ENCODE measurements at regions not wholly inside any gene's neighbourhood (a gene's known extent, or its start where the extent isn't known, plus 50 kb on each side); places are given as distances from the start of the nearest gene placed in this dataset.

- Histone ChIP-seq H3K27ac (replicated peaks) (no peak overlapping the region), H3K27me3 (ENCODE audit: insufficient read depth, poor library complexity, severe bottlenecking) (no peaks in the 10 kb centered on the region), H3K4me3 (replicated peaks; ENCODE audit: insufficient read depth, low read length) (no peak overlapping the region)
- TF ChIP-seq SPI1 (IDR thresholded peaks at IDR 0.05; ENCODE audit: borderline replicate concordance, low read depth), result no peak
- TF ChIP-seq GABPA (IDR thresholded peaks at IDR 0.05; ENCODE audit: low read depth), result no peak
- TF ChIP-seq REST (IDR thresholded peaks at IDR 0.05; ENCODE audit: insufficient replicate concordance, low read depth), result no peak
- TF ChIP-seq, protein P1, sequence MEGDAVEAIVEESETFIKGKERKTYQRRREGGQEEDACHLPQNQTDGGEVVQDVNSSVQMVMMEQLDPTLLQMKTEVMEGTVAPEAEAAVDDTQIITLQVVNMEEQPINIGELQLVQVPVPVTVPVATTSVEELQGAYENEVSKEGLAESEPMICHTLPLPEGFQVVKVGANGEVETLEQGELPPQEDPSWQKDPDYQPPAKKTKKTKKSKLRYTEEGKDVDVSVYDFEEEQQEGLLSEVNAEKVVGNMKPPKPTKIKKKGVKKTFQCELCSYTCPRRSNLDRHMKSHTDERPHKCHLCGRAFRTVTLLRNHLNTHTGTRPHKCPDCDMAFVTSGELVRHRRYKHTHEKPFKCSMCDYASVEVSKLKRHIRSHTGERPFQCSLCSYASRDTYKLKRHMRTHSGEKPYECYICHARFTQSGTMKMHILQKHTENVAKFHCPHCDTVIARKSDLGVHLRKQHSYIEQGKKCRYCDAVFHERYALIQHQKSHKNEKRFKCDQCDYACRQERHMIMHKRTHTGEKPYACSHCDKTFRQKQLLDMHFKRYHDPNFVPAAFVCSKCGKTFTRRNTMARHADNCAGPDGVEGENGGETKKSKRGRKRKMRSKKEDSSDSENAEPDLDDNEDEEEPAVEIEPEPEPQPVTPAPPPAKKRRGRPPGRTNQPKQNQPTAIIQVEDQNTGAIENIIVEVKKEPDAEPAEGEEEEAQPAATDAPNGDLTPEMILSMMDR (IDR thresholded peaks at IDR 0.05; ENCODE audit: insufficient read depth, low read length), result no peak
- TF ChIP-seq POLR2AphosphoS5 (IDR thresholded peaks at IDR 0.05; ENCODE audit: low read depth), result no peak
- no peak for DNase-seq (ENCODE audit: low read depth in 1 of 2, low spot score in 1 of 2)
Observed at GRCh38 chr2:42999391-42999841, 207.0 kb upstream of the HAAO start.

DNA sequence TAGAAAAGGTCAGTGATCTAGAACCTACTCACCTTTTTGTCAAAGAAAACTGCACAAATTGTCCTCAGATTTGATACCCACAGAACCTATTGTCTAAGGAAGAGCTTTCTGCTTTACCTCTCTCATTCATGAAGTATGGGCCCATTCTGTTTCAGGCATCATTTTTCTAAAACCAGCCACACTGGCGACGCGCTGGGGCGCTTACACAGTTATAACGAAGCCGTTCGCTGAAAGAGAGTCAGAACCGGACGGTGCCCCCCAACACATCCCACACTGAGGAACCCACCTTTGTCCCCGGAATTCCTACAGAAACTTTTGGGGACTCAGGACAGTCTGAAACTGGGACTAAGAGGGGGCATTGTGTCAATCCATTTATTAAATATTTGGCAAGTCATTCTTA, 206.3 kb upstream of the HAAO start:
- TF ChIP-seq POLR2AphosphoS5 (IDR thresholded peaks at IDR 0.05; ENCODE audit: low read depth), result no peak
- no peak for TF ChIP-seq SPI1 (IDR thresholded peaks at IDR 0.05; ENCODE audit: borderline replicate concordance, low read depth)
- TF ChIP-seq GABPA (IDR thresholded peaks at IDR 0.05; ENCODE audit: low read depth), result no peak
- TF ChIP-seq, protein P1 (IDR thresholded peaks at IDR 0.05; ENCODE audit: insufficient read depth, low read length), result no peak
- no peak for TF ChIP-seq REST (IDR thresholded peaks at IDR 0.05; ENCODE audit: insufficient replicate concordance, low read depth)
- Histone ChIP-seq H3K4me3 (replicated peaks; ENCODE audit: insufficient read depth, low read length) (no peak overlapping the region), H3K27me3 (ENCODE audit: insufficient read depth, poor library complexity, severe bottlenecking) (no peaks in the 10 kb centered on the region), H3K27ac (replicated peaks) (no peak overlapping the region)
- DNase-seq (ENCODE audit: low read depth in 1 of 2, low spot score in 1 of 2), result no peak

- no peak for DNase-seq (ENCODE audit: low read depth in 1 of 2, low spot score in 1 of 2)
- TF ChIP-seq SPI1 (IDR thresholded peaks at IDR 0.05; ENCODE audit: borderline replicate concordance, low read depth), result no peak
- no peak for TF ChIP-seq POLR2AphosphoS5 (IDR thresholded peaks at IDR 0.05; ENCODE audit: low read depth)
- no peak for TF ChIP-seq GABPA (IDR thresholded peaks at IDR 0.05; ENCODE audit: low read depth)
- TF ChIP-seq REST (IDR thresholded peaks at IDR 0.05; ENCODE audit: insufficient replicate concordance, low read depth), result no peak
- TF ChIP-seq, protein P1 (IDR thresholded peaks at IDR 0.05; ENCODE audit: insufficient read depth, low read length), result no peak
- Histone ChIP-seq H3K4me3 (replicated peaks; ENCODE audit: insufficient read depth, low read length) (no peak overlapping the region), H3K27ac (replicated peaks) (no peak overlapping the region), H3K27me3 (ENCODE audit: insufficient read depth, poor library complexity, severe bottlenecking) (no peaks in the 10 kb centered on the region)
Observed at GRCh38 chr2:42996528-42996927, 204.1 kb upstream of the HAAO start.
